HPDE6-E6E7 (cell line): ENCODE measurements at regions not wholly inside any gene's neighbourhood (a gene's known extent, or its start where the extent isn't known, plus 50 kb on each side); places are given as distances from the start of the nearest gene placed in this dataset.
A peak's percentile ranks its signal among the peaks of the same experiment; 100 is the strongest.

Experiments
- DNase-seq: peaks from one replicate; pipeline ENCODE4 v3.0.0; 2011; ENCODE audit warnings: missing footprints; ENCODE audit errors: extremely low spot score

GRCh38 chr7:106420210-106420609 is 135.4 kb upstream of the NAMPT start:
- no peak for DNase-seq

GRCh38 chr7:106419455-106420182 is 134.8 kb upstream of the NAMPT start:
- no peak for DNase-seq

- no peak for DNase-seq
Measured at GRCh38 chr7:106418526-106418925, 133.7 kb upstream of the NAMPT start.

- DNase-seq = peak; percentile 40
Measured at GRCh38 chr7:106418094-106418493, 133.3 kb upstream of the NAMPT start.

- peak; percentile 49 for DNase-seq
Measured at GRCh38 chr7:106417273-106417902, 132.6 kb upstream of the NAMPT start.

- DNase-seq = no peak
Measured at GRCh38 chr7:106416430-106416829, 131.6 kb upstream of the NAMPT start.

- no peak for DNase-seq
Measured at GRCh38 chr7:106415433-106415832, 130.7 kb upstream of the NAMPT start.

GRCh38 chr7:106413446-106413845 is 128.7 kb upstream of the NAMPT start:
- DNase-seq = no peak

- DNase-seq = no peak
Measured at GRCh38 chr7:106405697-106406141, 120.9 kb upstream of the NAMPT start.

GRCh38 chr7:106402898-106403297 is 118.1 kb upstream of the NAMPT start:
- no peak for DNase-seq

- DNase-seq = no peak
Measured at GRCh38 chr7:106400923-106401322, 116.1 kb upstream of the NAMPT start.

- no peak for DNase-seq
Measured at GRCh38 chr7:106398786-106399185, 114.0 kb upstream of the NAMPT start.

GRCh38 chr7:106397994-106398393 is 113.2 kb upstream of the NAMPT start:
- DNase-seq = no peak

- no peak for DNase-seq
Measured at GRCh38 chr7:106394526-106394925, 109.7 kb upstream of the NAMPT start.

GRCh38 chr7:106393564-106394251 is 108.9 kb upstream of the NAMPT start:
- no peak for DNase-seq

GRCh38 chr7:106392590-106392989 is 107.8 kb upstream of the NAMPT start:
- peak; percentile 26 for DNase-seq

- no peak for DNase-seq
Measured at GRCh38 chr7:106392144-106392543, 107.4 kb upstream of the NAMPT start.

GRCh38 chr7:106386958-106387357 is 102.2 kb upstream of the NAMPT start:
- DNase-seq = no peak

- DNase-seq = no peak
Measured at GRCh38 chr7:106384373-106384772, 99.6 kb upstream of the NAMPT start.

GRCh38 chr7:106382929-106383328 is 98.1 kb upstream of the NAMPT start:
- no peak for DNase-seq

- DNase-seq = no peak
Measured at GRCh38 chr7:106382129-106382528, 97.3 kb upstream of the NAMPT start.

GRCh38 chr7:106381252-106381651 is 96.5 kb upstream of the NAMPT start:
- no peak for DNase-seq

GRCh38 chr7:106377847-106378361 is 93.1 kb upstream of the NAMPT start:
- no peak for DNase-seq
